Muscle layer of duodenum (tissue), 2 donors: ENCODE measurements at regions not wholly inside any gene's neighbourhood (a gene's known extent, or its start where the extent isn't known, plus 50 kb on each side); places are given as distances from the start of the nearest gene placed in this dataset.

Experiments used
- H3K27ac ChIP-seq: one replicate; pipeline ENCODE4 v1.7.0; 2013; ENCODE audit warnings: mild to moderate bottlenecking, low read length
- H3K27me3 ChIP-seq: one replicate; pipeline ENCODE4 v1.7.0; 2013; ENCODE audit warnings: low read depth, mild to moderate bottlenecking, control low read depth, low read length
- H3K36me3 ChIP-seq, 2 donors: one replicate each; pipeline ENCODE4 v1.7.0; 2013; ENCODE audit warnings: low read length in 2 of 2, control low read depth in 1 of 2, mild to moderate bottlenecking in 1 of 2; ENCODE audit not compliant: insufficient read depth in 2 of 2, control insufficient read depth in 1 of 2
- H3K4me1 ChIP-seq, 2 donors: one replicate each; pipeline ENCODE4 v1.7.0; 2013; ENCODE audit warnings: low read length in 2 of 2, mild to moderate bottlenecking in 2 of 2, control low read depth in 1 of 2, moderate library complexity in 1 of 2; ENCODE audit not compliant: insufficient read depth in 2 of 2, control insufficient read depth in 1 of 2
- H3K4me3 ChIP-seq, 2 donors: one replicate each; pipeline ENCODE4 v1.7.0; 2013; ENCODE audit warnings: low read length in 2 of 2, low read depth in 1 of 2, mild to moderate bottlenecking in 1 of 2
- H3K9me3 ChIP-seq, 2 donors: one replicate each; pipeline ENCODE4 v1.7.0; 2013; ENCODE audit warnings: low read length in 2 of 2, control low read depth in 1 of 2, mild to moderate bottlenecking in 1 of 2; ENCODE audit not compliant: control insufficient read depth in 1 of 2
- donor health status: healthy.

- H3K36me3 ChIP-seq = no peaks in the 10 kb centered on the region
- no peak overlapping the region for H3K4me3 ChIP-seq
- no peak overlapping the region for H3K27ac ChIP-seq
- no peaks in the 10 kb centered on the region for H3K27me3 ChIP-seq
- H3K9me3 ChIP-seq = no peaks in the 10 kb centered on the region
- H3K4me1 ChIP-seq = no peaks in the 10 kb centered on the region
These were observed 200.6 kb upstream of the PGRMC2 start for GRCh38 chr4:128488055-128488705.

GRCh38 chr4:128484896-128485295 lies 197.3 kb upstream of the PGRMC2 start:
- H3K27ac ChIP-seq = no peak overlapping the region

GRCh38 chr4:128483816-128484215 lies 196.2 kb upstream of the PGRMC2 start:
- H3K9me3 ChIP-seq = no peaks in the 10 kb centered on the region
- no peaks in the 10 kb centered on the region for H3K4me1 ChIP-seq
- no peak overlapping the region for H3K4me3 ChIP-seq
- H3K27me3 ChIP-seq = no peaks in the 10 kb centered on the region
- no peaks in the 10 kb centered on the region for H3K36me3 ChIP-seq
- no peak overlapping the region for H3K27ac ChIP-seq

More at GRCh38 chr4:128484896-128485295, 197.3 kb upstream of the PGRMC2 start:
- H3K4me1 ChIP-seq = no peaks in the 10 kb centered on the region
- H3K4me3 ChIP-seq = no peak overlapping the region
- no peaks in the 10 kb centered on the region for H3K36me3 ChIP-seq
- no peaks in the 10 kb centered on the region for H3K27me3 ChIP-seq
- H3K9me3 ChIP-seq = no peaks in the 10 kb centered on the region

- Histone ChIP-seq H3K27me3 (no peaks in the 10 kb centered on the region), H3K9me3 (no peaks in the 10 kb centered on the region), H3K27ac (no peak overlapping the region), H3K4me1 (no peaks in the 10 kb centered on the region), H3K4me3 (no peak overlapping the region), H3K36me3 (no peaks in the 10 kb centered on the region)
These were observed 195.4 kb upstream of the PGRMC2 start for GRCh38 chr4:128483041-128483440.

GRCh38 chr4:128481752-128482480 lies 194.3 kb upstream of the PGRMC2 start:
- Histone ChIP-seq H3K9me3 (no peaks in the 10 kb centered on the region), H3K27me3 (no peaks in the 10 kb centered on the region), H3K36me3 (no peaks in the 10 kb centered on the region), H3K27ac (no peak overlapping the region), H3K4me3 (no peak overlapping the region), H3K4me1 (no peaks in the 10 kb centered on the region)

- Histone ChIP-seq H3K27me3 (no peaks in the 10 kb centered on the region), H3K9me3 (no peaks in the 10 kb centered on the region)
These were observed 193.3 kb upstream of the PGRMC2 start for GRCh38 chr4:128480945-128481344.

GRCh38 chr4:128477540-128477939 lies 189.9 kb upstream of the PGRMC2 start:
- Histone ChIP-seq H3K27ac (no peak overlapping the region), H3K36me3 (no peaks in the 10 kb centered on the region), H3K9me3 (no peaks in the 10 kb centered on the region), H3K4me1 (no peaks in the 10 kb centered on the region), H3K4me3 (no peak overlapping the region), H3K27me3 (no peaks in the 10 kb centered on the region)

More at GRCh38 chr4:128480945-128481344, 193.3 kb upstream of the PGRMC2 start:
- Histone ChIP-seq H3K4me1 (no peaks in the 10 kb centered on the region), H3K27ac (no peak overlapping the region), H3K4me3 (no peak overlapping the region), H3K36me3 (no peaks in the 10 kb centered on the region)

GRCh38 chr4:128475597-128475996 lies 188.0 kb upstream of the PGRMC2 start:
- no peaks in the 10 kb centered on the region for H3K4me1 ChIP-seq
- no peaks in the 10 kb centered on the region for H3K36me3 ChIP-seq
- no peaks in the 10 kb centered on the region for H3K27me3 ChIP-seq
- no peaks in the 10 kb centered on the region for H3K9me3 ChIP-seq
- no peak overlapping the region for H3K4me3 ChIP-seq
- H3K27ac ChIP-seq = no peak overlapping the region

GRCh38 chr4:128471576-128471975 lies 184.0 kb upstream of the PGRMC2 start:
- Histone ChIP-seq H3K9me3 (no peaks in the 10 kb centered on the region), H3K4me1 (peaks cover 0 to 10% of the 10 kb centered on the region in 2 donors), H3K27me3 (no peaks in the 10 kb centered on the region), H3K4me3 (no peak overlapping the region), H3K27ac (no peak overlapping the region), H3K36me3 (no peaks in the 10 kb centered on the region)

- Histone ChIP-seq H3K9me3 (no peaks in the 10 kb centered on the region), H3K4me3 (no peak overlapping the region), H3K36me3 (no peaks in the 10 kb centered on the region), H3K27me3 (no peaks in the 10 kb centered on the region), H3K27ac (no peak overlapping the region), H3K4me1 (peaks cover 0 to 10% of the 10 kb centered on the region in 2 donors)
These were observed 183.0 kb upstream of the PGRMC2 start for GRCh38 chr4:128470492-128471053.

GRCh38 chr4:128468123-128468989 lies 180.7 kb upstream of the PGRMC2 start:
- H3K4me1 ChIP-seq = peaks cover 0 to 10% of the 10 kb centered on the region in 2 donors
- no peak overlapping the region for H3K4me3 ChIP-seq
- peak overlapping the region; percentile 40 for H3K27ac ChIP-seq
- H3K36me3 ChIP-seq = no peaks in the 10 kb centered on the region
- H3K9me3 ChIP-seq = no peaks in the 10 kb centered on the region
- no peaks in the 10 kb centered on the region for H3K27me3 ChIP-seq
